Inferior parietal cortex (tissue), 1 donor: ENCODE measurements at regions not wholly inside any gene's neighbourhood (a gene's known extent, or its start where the extent isn't known, plus 50 kb on each side); places are given as distances from the start of the nearest gene placed in this dataset.
A peak's percentile ranks its signal among the peaks of the same experiment; 100 is the strongest.

Source experiments
- DNase-seq: peaks from one replicate; pipeline ENCODE4 v3.0.0-alpha.2; 2016; ENCODE audit errors: extremely low spot score

DNA sequence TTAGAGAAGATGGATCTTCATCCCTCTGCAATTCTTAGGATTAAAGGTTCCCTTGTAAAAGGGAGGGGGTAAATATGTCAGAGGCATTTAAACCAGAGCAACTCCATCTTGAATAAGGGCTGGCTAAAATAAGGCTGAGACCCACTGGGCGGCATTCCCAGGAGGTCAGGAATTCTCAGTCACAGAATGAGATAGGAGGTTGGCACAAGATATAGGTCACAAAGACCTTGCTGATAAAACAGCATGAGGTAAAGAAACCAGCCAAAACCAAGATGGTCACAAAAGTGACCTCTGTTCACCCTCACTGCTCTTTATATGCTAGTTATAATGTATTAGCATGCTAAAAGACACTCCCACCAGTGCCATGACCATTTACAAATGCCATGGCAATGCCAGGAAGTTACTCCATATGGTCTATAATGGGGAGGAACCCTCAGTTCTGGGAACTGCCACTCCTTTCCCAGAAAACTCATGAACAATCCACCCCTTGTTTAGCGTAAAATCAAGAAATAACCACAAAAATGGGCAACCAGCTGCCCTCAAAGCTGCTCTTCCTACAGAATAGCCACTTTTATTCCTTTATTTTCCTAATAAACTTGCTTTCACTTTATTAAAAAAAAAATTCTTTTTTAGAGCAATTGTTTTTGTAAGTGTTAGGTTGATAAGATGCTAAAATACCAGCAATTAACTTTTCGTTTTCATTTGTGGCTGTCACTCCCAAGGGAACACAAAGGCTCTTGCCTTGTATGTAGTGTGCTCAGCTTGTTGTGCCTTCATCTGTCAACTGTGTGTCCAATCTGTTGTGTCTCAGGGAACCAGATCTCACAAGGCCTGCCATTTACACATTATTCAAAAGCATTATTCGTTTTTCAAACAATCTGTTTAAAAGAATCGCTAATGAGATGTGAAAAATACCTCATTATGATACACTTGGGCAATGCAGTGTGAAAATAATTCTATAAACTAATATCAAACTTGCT is 205.2 kb upstream of the RGPD4 start:
- DNase-seq: no peak

DNA sequence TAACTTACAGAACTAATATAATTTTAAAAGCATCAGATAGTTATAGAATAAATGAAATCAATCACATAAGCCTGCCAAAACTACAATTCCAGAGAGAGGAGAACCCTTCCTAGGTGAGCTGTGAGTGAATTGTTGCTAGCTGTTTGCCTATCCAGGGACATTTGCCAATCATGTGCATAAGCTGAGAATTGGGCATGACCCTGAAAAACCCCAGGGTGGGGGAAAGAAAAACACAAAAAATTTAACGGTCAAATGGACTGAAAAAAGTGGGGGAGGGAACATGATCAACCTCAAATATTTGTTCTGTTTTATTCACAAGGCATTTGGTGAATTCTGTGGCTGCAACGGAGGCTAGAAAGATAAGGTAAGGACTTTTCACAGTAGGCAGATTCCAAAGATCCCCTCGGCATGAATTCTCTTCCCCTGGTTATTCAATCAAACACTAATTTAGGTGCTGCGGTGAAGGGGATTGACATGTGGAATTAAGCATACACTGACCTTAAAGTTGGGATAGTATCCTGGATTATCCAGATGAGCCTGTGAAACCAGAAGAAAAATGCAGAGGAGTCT is 203.9 kb upstream of the RGPD4 start:
- no peak for DNase-seq

DNA sequence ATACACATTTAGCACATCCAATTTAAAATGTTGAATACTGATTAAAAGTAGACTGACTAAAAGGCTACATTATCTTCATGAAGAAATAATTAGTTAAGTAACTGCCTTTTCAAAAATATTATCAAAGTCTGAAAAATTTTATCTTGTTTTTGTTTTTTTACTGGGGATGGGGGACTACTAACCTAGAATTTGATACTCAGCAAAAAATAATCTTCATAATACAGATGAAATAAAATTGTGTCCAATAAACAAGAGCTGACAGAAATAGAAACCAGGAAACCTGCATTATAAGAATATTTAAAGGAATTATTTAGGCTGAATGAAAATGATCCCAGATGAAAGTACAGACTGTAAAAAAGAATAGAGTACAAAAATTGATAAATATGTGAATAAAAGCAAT is 200.7 kb upstream of the RGPD4 start:
- no peak for DNase-seq

DNA sequence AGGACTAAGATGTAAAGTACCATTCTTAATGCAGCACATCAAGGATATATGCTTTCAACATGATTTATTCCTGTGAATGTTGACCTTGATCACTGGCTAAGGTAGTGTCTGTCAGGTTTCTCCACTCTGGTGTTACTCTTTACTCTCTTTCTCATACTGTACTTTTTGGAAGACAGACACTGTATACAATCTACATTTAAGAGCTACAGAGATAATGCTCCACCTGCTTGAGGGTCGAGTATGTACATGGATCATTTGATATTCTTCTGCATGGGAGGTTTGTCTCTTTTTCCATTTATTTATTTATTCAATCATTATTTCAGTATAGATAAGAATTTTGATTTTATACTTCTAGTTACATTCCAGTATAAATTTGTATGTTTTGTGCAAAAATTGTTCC is 199.5 kb upstream of the RGPD4 start:
- DNase-seq: no peak

DNA sequence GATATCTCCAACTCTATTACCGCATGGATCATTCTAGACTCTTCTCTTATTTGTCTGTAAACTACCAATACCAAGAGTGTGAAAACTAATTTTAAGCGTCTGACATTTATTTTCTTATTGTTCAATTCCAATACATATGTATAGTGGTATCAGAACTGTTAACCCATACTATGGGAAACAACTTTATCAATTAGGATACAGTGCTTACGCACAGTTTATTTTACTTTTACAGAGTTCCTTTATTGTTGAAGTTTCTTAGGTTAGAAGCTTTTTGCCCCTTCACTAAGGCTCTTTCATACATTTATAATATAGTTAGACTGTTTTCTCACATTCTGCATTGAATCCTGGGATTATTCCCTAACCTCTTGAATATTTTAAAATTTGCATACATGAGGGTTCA is 198.8 kb upstream of the RGPD4 start:
- DNase-seq: no peak

DNA sequence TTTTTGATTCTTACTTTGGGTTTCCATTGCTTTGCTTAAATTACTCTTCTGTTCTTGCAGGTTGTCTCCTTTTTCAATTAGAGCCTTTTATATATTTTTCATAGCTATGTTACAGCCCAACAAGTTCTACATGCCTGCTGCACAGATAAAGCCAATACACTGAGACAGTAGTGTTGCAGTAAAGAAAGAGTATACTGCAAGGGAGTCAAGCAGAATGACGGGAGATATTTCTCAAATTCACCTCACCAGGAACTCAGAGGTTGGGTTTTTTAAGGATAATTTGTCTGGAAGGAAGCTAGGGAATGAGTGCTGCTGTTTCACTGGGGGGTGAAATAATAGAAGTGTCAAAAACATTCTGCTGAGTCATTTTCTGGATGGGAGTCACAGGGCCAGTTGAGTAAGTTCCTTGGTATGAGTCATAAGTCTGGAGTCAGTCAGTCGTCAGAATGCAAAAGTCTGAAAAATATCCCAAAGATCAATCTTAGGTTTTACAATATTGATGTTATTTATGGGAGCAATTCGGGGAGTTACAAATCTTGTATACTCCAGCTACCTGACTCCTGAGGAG is 193.0 kb upstream of the RGPD4 start:
- no peak for DNase-seq

DNA sequence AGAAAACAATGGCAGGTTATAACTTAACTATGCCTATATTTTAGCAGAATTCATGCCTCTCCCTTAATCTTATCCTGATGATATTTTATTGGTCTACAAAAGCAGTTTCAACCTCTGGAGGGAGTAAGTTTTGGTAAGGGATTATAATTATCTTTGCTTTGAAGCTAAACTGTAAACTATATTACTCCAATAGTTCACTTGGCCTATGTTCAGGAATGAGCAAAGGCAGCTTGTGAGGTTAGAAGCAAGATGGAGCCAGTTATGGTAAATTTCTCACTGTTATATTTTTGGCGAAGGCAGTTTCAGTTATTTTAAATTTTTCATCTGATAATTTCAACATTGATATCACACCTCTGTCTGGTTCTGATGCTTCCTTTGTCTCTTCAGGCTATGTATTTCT is 192.5 kb upstream of the RGPD4 start:
- DNase-seq: no peak

DNA sequence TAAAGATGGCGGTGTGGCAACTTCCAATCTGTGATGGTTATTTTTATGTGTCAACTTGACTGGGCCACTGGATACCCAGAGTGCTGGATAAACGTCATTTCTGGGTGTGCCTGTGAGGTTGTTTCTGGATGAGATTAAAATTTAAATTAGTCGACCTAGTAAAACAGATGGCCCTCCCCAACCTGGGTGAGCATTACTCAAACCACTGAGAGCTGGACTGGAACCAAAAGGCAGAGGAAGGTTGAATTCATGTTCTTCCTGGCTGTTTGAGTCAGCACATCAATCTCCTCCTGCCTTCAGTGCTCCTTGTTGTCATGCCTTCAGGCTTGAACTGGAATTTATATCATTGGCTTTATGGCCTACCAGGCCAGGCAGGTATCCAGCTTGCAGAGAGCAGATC is 190.8 kb upstream of the RGPD4 start:
- DNase-seq: no peak

DNA sequence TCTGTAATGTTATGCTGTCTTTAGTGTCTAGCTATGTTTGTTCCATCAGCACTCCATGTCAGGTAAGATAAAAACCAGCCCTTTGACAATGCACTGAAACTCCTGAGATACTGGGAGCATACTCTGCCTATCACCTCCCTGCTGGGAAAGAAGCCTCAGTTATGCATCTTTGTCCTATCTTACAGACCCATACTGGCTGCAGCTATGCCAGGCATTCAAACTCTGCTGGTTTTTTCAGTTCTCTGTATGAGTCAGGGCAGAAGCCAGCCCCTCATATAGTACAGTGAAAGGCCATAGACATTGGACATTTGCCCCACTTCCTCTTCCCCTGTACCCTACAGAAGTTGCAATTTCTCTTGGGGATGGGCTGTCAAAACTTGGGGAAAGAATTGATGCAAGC is 181.1 kb upstream of the RGPD4 start:
- no peak for DNase-seq

DNA sequence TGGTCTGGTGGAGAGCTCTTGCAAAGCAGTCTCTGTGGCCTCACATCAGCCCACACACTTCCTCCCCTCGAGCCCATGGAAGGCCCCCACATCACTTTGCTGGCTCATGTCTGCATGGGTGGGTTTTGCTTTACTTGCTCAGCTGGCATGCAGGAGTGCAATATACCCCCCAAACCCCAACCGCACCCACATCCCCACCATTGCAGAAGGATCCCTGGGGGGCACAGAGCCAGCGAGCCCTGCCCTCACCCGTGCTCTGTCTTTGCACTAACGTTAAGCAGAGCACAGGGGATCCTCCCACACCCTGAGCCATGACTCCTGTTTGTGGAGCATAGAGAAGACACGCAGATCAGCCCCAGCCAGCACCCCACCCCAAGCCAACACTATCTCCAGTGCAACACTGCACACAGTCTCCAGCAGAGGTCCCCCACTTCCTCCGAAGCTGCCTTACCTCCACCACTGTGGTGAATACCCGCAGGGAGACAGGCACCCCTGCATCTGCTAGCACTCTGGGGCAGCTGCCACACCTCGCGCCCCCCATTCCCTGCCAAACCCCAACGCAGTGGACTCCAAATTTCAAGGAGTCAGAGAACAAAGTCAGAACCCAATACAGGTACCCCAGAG is 177.8 kb upstream of the RGPD4 start:
- no peak for DNase-seq

DNA sequence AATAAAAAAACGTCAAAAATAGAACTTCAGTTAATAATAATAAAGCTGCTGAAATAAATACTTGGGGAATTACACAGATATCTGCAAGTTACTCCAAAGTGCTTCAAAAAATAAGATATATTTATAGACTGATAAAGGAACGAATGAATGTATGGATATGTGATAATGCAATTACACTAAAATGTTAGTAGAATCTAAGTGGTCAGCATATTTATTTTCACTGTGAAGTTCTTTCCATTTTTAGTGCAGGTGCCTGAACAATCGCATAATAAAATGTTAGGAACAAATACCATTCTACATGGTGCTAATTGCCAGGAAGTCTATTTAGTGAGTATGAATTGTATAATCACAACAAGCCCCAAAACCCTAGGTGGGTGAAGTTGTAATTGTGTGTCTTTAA is 169.6 kb upstream of the RGPD4 start:
- no peak for DNase-seq

DNA sequence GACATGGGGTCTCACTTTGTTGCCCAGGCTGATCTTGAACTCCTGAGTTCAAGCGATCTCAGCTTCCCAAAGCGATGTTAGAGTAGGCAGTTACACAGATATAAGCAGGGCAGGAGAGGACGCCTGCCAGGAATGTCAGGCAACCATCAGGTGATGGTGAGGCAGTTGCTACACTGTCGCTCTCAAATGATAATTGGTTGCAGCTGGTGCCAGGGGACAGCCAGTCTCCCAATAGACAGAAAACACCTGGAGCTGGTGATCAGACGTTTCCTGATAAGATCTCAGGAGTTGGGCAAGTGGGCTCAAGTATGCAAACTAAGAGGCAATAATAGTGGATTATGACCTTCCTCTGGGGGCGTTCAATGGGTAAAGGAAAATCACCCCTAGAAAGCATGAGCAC is 163.1 kb upstream of the RGPD4 start:
- no peak for DNase-seq

DNA sequence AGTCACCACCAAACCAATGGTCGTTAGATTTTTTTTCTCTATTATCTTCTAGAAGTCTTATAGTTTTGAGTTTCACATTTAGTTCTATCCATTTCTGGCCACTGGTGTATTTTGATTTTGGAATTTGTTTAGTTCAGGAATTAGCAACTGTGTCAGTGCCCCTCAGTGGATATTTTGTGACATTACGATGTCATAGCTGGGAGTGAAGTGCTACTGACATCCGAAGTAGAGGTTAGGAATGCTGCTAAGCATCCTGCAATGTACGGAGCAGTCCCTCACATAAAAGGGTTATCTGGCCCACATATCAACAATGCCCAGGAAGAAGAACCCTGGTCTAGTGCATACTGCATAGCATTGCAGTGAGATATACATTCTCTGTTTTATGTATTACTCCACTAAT is 157.4 kb upstream of the RGPD4 start:
- DNase-seq: peak; percentile 7

DNA sequence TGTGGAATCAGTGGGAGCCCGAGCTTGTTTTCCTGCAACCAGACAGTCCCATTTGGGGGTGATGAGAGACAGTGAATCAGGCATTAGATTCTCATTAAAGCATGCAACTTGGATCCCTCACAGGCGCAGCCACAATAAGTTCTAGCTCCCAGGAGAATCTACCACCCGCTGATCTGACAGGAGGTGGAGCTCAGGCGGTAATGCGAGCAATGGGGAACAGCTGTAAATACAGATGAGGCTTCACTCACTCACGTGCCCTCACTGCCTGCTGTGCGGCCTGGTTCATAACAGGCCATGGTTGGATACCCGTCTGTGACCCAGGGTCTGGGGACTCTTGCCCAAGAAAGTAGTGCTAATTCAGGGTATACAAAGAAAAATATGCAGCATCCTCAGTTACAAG is 144.8 kb upstream of the RGPD4 start:
- no peak for DNase-seq

DNA sequence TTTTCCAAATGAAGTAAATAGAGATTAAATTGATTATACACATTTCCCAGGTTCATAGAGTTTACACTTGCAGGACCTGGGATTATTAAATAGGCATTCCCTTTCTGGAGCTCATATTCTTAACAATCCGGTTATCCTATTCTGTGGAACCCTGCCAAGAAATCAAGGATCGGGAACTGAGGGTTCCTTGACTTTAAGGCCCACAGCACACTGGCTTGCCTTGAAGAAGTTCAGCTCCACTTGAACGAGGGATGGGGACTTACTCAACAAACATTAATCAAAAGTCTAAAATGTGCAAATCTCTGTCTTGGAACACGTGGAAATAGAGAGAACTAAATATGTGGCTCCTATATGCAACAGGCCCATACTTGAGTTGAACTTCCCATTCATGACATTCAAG is 142.3 kb upstream of the RGPD4 start:
- no peak for DNase-seq

DNA sequence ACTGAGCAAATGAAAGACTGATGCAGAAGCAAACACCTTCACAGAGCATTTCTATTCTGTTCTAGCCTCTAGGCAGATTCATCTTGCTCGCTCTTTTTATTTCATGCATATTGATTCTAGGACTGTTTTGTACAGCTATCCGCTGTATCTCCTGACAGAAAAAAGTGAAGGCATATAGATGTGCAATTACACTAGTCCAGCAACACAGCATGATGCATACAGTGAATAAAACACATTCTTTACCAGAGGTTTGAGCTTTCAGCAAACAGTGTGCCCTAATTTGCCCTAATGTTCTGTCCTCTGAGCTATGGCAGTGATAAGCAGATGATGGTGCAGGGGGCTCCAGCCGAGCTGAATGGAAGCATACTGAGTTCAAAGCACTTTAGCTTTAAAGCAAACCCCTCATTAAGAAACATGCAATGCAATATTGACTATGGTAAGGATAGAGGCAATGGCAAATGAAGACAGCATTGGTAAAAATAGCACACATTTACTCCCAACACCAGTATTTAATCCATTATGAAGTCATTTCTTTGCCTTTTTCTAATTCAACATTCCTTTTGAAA is 141.2 kb upstream of the RGPD4 start:
- DNase-seq: no peak

DNA sequence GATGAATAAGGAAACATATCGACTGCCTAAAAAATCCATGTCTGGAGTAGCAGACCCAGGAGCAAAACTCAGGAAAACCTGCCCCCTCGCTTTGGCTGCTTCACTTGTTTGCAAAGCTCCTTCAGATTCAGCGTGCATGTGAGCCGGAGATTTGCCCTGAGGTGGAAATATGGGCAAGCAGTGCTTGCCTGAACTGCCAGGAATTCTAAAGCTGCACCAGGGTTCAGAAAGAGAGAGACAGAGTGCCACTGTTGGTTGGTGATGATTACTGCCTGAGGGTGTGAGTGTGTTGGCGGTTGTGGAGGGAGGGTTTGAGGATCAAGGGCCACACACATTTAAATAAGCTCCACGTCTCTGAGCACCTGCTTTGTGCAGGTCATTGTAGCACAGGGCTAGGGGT is 139.6 kb upstream of the RGPD4 start:
- no peak for DNase-seq

DNA sequence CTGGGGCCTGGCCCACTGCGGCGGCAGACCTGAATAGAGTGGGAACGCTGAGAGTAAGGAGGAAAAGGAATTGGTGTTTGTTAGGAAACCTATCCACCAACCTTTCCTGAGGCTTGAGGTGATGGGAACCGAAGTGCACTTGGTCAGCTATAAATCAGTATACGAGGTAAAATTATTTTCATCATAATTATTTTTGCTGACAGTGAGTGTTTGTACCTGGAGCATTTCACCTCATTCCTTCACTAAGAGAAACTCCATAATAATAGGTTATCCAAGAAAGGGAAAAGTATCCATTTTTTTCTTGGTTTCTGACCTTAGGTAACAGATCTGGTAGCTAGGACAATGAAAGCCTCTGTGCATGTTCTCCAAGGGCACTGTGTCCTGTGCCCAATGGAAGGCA is 138.6 kb upstream of the RGPD4 start:
- DNase-seq: no peak

DNA sequence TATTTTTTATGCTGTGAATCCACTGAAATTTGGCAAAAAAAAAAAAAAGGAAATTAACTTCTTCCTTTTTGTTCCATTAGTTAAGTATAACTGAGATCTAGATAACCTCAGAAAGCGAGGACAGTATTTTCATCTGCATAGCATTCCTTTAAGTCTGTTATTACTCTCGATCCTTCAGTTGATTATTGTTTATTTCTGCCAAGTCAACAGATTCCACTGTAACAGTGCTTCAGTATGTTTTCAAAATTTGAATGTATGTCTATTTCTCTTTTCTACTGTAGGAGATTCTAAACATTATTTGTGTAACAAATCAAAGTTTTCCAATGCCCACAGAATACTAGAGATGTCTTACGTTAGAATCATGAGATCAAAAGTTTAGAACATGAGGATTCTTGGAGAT is 133.1 kb upstream of the RGPD4 start:
- no peak for DNase-seq

DNA sequence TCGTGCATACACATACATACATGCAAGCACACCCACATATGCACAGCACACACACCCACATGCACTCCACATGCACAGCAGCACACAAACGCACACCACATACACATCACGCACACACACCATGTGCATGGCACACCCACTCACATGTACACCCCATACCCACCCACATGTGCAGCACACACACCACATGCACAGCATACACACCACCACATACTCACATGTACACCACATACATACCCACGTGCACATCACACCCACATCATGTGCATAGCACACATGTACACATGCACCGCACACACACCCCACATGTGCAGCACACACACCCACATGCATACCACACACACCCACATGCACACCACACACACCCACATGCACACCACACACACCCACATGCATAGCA is 132.0 kb upstream of the RGPD4 start:
- DNase-seq: no peak

DNA sequence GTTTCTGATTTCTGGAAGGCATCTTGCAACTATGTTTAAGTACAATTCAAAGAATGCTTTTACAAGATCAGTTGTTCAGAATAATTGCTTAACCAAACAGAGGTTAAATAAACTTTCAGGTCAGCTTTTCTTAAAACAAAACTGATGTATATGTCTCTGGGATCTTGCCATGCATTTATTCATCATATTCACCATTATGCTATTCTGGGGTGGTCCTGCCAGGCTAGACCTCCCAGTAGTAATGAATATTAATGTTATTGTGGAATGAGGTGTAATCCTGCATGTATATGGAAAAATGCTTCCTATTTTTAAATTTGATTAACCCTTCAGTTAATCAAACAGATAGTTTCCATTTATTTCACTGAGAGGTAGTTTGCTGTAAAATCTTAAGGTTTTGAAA is 129.3 kb upstream of the RGPD4 start:
- DNase-seq: no peak

DNA sequence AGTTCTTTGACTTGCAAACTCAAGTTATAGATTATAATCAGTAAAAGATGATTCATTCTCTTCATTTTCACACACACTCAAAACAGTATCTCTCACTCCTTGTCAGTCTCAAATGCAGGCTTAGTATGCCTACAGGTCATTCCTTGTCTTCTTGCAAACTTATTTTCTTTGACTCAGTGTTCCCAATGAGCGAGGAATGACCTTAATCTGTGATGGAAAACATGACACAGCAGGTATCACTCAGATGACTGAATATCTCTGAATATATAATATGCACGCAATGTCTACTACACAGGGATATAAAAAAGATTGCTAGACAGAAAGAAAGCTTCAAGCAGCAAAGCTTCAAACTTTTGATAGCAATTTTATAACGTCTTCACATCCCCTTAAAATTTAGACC is 127.8 kb upstream of the RGPD4 start:
- DNase-seq: no peak
